ENCODE measurements at regions not wholly inside any gene's neighbourhood (a gene's known extent, or its start where the extent isn't known, plus 50 kb on each side); places are given as distances from the start of the nearest gene placed in this dataset.
A peak's percentile ranks its signal among the peaks of the same experiment; 100 is the strongest.

- TF ChIP-seq ZNF165 (CRISPR knock-in tag; IDR thresholded peaks at IDR 0.05; ENCODE audit: borderline replicate concordance) = no peak
- no peak for TF ChIP-seq SRSF1 (IDR thresholded peaks at IDR 0.05; ENCODE audit: low read depth, low read length)
- TF ChIP-seq, protein P1, sequence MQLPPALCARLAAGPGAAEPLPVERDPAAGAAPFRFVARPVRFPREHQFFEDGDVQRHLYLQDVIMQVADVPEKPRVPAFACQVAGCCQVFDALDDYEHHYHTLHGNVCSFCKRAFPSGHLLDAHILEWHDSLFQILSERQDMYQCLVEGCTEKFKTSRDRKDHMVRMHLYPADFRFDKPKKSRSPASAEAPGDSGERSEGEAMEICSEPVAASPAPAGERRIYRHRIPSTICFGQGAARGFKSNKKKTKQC (CRISPR knock-in tag; IDR thresholded peaks at IDR 0.05) = no peak
- TF ChIP-seq, protein P2, sequence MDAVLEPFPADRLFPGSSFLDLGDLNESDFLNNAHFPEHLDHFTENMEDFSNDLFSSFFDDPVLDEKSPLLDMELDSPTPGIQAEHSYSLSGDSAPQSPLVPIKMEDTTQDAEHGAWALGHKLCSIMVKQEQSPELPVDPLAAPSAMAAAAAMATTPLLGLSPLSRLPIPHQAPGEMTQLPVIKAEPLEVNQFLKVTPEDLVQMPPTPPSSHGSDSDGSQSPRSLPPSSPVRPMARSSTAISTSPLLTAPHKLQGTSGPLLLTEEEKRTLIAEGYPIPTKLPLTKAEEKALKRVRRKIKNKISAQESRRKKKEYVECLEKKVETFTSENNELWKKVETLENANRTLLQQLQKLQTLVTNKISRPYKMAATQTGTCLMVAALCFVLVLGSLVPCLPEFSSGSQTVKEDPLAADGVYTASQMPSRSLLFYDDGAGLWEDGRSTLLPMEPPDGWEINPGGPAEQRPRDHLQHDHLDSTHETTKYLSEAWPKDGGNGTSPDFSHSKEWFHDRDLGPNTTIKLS (IDR thresholded peaks at IDR 0.05; ENCODE audit: borderline replicate concordance, low read depth) = no peak
- no peak for TF ChIP-seq PHF21A (IDR thresholded peaks at IDR 0.05; ENCODE audit: borderline replicate concordance, low read depth)
- no peak for TF ChIP-seq SIN3A (IDR thresholded peaks at IDR 0.05; ENCODE audit: borderline replicate concordance in 2 of 2, control insufficient read depth in 1 of 2, low read depth in 2 of 2, low read length in 2 of 2)
- peak; percentile 41; the same call in 1 of the 2 replicates for TF ChIP-seq ARID1B (IDR thresholded peaks at IDR 0.05)
- no peak for TF ChIP-seq ZNF121 (CRISPR knock-in tag; conservative IDR thresholded peaks at IDR 0.05)
- 0 out of 2 replicates have a peak, but pooled peaks have one; percentile 25 for TF ChIP-seq DPF2 (IDR thresholded peaks at IDR 0.05)
- TF ChIP-seq MEF2D (tag; conservative IDR thresholded peaks at IDR 0.05; ENCODE audit: low read depth) = no peak
- TF ChIP-seq, protein P3, sequence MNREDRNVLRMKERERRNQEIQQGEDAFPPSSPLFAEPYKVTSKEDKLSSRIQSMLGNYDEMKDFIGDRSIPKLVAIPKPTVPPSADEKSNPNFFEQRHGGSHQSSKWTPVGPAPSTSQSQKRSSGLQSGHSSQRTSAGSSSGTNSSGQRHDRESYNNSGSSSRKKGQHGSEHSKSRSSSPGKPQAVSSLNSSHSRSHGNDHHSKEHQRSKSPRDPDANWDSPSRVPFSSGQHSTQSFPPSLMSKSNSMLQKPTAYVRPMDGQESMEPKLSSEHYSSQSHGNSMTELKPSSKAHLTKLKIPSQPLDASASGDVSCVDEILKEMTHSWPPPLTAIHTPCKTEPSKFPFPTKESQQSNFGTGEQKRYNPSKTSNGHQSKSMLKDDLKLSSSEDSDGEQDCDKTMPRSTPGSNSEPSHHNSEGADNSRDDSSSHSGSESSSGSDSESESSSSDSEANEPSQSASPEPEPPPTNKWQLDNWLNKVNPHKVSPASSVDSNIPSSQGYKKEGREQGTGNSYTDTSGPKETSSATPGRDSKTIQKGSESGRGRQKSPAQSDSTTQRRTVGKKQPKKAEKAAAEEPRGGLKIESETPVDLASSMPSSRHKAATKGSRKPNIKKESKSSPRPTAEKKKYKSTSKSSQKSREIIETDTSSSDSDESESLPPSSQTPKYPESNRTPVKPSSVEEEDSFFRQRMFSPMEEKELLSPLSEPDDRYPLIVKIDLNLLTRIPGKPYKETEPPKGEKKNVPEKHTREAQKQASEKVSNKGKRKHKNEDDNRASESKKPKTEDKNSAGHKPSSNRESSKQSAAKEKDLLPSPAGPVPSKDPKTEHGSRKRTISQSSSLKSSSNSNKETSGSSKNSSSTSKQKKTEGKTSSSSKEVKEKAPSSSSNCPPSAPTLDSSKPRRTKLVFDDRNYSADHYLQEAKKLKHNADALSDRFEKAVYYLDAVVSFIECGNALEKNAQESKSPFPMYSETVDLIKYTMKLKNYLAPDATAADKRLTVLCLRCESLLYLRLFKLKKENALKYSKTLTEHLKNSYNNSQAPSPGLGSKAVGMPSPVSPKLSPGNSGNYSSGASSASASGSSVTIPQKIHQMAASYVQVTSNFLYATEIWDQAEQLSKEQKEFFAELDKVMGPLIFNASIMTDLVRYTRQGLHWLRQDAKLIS (CRISPR knock-in tag; IDR thresholded peaks at IDR 0.05) = no peak
- TF ChIP-seq ZNF707 (CRISPR knock-in tag; conservative IDR thresholded peaks at IDR 0.05) = no peak
- TF ChIP-seq BRF1 (IDR thresholded peaks at IDR 0.05; ENCODE audit: borderline replicate concordance, extremely low read depth, insufficient read length) = no peak
- no peak for TF ChIP-seq GTF2A2 (tag; IDR thresholded peaks at IDR 0.05)
- no peak for TF ChIP-seq TSHZ1 (CRISPR knock-in tag; IDR thresholded peaks at IDR 0.05)
These were observed 67.7 kb upstream of the PGRMC2 start (continued) for GRCh38 chr4:128355305-128355704.
